Uterus (tissue), 2 donors: ENCODE measurements at regions not wholly inside any gene's neighbourhood (a gene's known extent, or its start where the extent isn't known, plus 50 kb on each side); places are given as distances from the start of the nearest gene placed in this dataset.

Experiments
- CTCF ChIP-seq, 4 experiments: fragments of 200-600 bp in 2 of 4; fragments of 450-650 bp in 2 of 4; sonication (generic) in 2 of 4; IDR thresholded peaks; one replicate each; pipeline ENCODE4 v1.5.1; 2016 to 2019; ENCODE audit warnings: antibody characterized with exemption in 4 of 4, mild to moderate bottlenecking in 2 of 4, moderate library complexity in 1 of 4
- POLR2A ChIP-seq, 2 donors: fragments of 450-650 bp; IDR thresholded peaks; one replicate each; pipeline ENCODE4 v1.6.1; 2016; ENCODE audit warnings: antibody characterized with exemption in 2 of 2, mild to moderate bottlenecking in 1 of 2, moderate library complexity in 1 of 2

- TF ChIP-seq POLR2A (IDR thresholded peaks at IDR 0.05) (no peak), CTCF (IDR thresholded peaks at IDR 0.05) (no peak)
Observed at GRCh38 chr7:25834050-25834449, 317.9 kb upstream of the NFE2L3 start.
